ENCODE measurements at regions not wholly inside any gene's neighbourhood (a gene's known extent, or its start where the extent isn't known, plus 50 kb on each side); places are given as distances from the start of the nearest gene placed in this dataset.

DNA sequence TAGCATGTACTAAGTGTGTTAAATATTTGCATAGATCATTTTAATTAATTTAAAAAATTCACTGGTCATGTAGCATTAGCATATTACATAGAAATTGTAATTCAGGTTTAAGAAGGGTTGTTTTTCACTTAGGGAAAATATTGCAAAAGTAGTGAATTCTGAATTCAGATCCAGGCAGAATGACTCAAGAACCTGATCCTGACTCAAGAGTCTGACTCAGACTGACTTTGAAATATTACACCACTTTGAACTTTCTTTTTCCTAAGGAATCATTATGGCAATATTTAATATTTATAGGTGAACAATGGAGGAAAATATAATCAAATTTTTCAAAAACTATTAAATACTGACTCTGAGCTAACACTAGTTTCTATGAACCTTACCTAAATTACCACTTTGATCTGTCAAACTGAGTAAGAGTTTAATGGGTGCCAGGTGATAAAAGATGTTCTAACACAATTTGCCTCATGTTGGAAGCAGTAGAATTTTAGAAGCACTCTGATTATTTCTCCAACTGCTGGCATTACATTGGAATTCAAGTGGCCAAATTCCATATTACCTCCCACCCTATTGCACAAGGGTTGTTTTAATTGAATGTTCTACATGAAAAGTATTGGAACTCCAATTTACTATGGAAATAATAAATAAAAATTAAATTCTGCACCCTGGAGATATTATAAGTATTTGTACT, 261.6 kb downstream of the SLITRK1 start:
- intact Hi-C loops (cut with micrococcal nuclease): no loop called here
- Mint-ChIP-seq H3K27me3 (no peaks in the 10 kb centered on the region), H3K4me1 (ENCODE audit: low read depth) (no peaks in the 10 kb centered on the region), H3K9me3 (peaks cover 20% of the 10 kb centered on the region), H3K36me3 (ENCODE audit: low read depth) (no peaks in the 10 kb centered on the region), H3K27ac (no peak overlapping the region), H3K4me3 (no peak overlapping the region)

DNA sequence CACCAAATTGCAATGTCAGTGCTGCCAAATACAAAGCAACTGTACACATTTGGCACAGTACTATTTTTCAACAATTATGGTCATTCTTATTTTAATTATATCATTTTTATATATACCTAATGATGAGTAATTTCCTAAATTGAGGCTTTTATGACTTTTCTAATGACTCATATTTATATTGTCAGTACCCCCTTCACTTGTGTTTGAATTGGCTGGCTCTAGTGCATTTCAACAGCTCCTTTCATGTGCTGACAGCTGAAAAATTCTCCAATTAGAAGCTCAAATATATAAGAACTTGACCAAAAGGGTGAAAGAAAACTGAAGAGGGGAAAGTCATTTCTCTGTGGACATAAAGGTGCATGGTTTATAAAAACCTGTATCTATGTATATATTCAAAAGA, 263.3 kb downstream of the SLITRK1 start:
- Mint-ChIP-seq H3K36me3 (ENCODE audit: low read depth) (no peaks in the 10 kb centered on the region), H3K4me3 (no peak overlapping the region), H3K9me3 (peaks cover 34% of the 10 kb centered on the region), H3K4me1 (ENCODE audit: low read depth) (no peaks in the 10 kb centered on the region), H3K27ac (no peak overlapping the region), H3K27me3 (no peaks in the 10 kb centered on the region)
- intact Hi-C loops (cut with micrococcal nuclease): no loop called here

GRCh38 chr13:83613524-83613923, 268.8 kb downstream of the SLITRK1 start:
- Mint-ChIP-seq H3K27ac (no peak overlapping the region), H3K4me3 (no peak overlapping the region), H3K9me3 (peaks cover 53% of the 10 kb centered on the region), H3K4me1 (ENCODE audit: low read depth) (no peaks in the 10 kb centered on the region), H3K27me3 (no peaks in the 10 kb centered on the region), H3K36me3 (ENCODE audit: low read depth) (no peaks in the 10 kb centered on the region)
- intact Hi-C loops (cut with micrococcal nuclease): no loop called here

GRCh38 chr13:83601539-83601938, 280.7 kb downstream of the SLITRK1 start:
- Mint-ChIP-seq H3K4me3 (no peak overlapping the region), H3K36me3 (ENCODE audit: low read depth) (no peaks in the 10 kb centered on the region), H3K9me3 (peaks cover 38% of the 10 kb centered on the region), H3K27me3 (no peaks in the 10 kb centered on the region), H3K4me1 (ENCODE audit: low read depth) (no peaks in the 10 kb centered on the region), H3K27ac (no peak overlapping the region)
- intact Hi-C loops (cut with micrococcal nuclease): no loop called here

DNA sequence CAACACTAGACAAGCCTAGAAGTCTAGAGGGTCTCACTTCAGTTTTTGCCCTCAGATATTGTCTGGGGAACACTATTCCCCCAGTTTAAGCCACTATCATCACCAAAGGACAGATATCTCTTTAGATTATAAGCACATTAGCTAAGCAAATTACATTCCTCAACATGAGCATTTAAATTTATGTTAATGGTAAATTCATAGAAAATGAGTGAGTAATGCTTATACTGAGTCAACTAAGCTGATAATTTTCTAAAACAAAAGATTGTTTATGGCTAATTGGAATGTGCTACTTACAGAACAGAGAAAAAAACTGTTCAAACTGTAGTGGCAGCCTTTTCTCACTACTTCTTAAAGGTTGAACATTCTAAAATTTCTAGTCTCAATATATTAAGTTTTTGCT, 290.2 kb downstream of the SLITRK1 start:
- peaks cover 11% of the 10 kb centered on the region for H3K9me3 Mint-ChIP-seq
- H3K27ac Mint-ChIP-seq: no peak overlapping the region
- H3K27me3 Mint-ChIP-seq: no peaks in the 10 kb centered on the region
- no peak overlapping the region for H3K4me3 Mint-ChIP-seq
- H3K4me1 Mint-ChIP-seq (ENCODE audit: low read depth): no peaks in the 10 kb centered on the region
- intact Hi-C loops (cut with micrococcal nuclease): no loop called here
- no peaks in the 10 kb centered on the region for H3K36me3 Mint-ChIP-seq (ENCODE audit: low read depth)

DNA sequence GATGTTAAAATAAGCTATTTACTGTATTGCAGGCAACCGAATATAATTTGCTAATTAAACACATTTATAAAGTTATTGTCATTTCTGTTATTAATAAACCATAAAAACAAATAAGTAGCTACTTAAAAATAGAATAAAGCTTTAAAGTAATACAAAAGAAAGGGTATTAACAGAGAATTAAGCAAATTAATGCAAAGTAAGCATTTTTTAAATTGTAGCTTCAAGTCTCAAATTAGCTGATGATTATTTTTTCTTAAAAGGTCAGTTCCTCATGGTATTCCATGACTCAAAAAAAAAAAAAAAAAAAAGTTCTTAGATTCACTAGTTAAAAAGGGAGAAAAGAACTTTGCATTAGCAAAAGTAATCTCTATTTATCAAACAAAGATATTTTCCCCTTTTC, 292.5 kb downstream of the SLITRK1 start:
- no peak overlapping the region for H3K4me3 Mint-ChIP-seq
- H3K36me3 Mint-ChIP-seq (ENCODE audit: low read depth): no peaks in the 10 kb centered on the region
- H3K9me3 Mint-ChIP-seq: peaks cover 7% of the 10 kb centered on the region
- no peak overlapping the region for H3K27ac Mint-ChIP-seq
- no peaks in the 10 kb centered on the region for H3K4me1 Mint-ChIP-seq (ENCODE audit: low read depth)
- no peaks in the 10 kb centered on the region for H3K27me3 Mint-ChIP-seq
- intact Hi-C loops (cut with micrococcal nuclease): no loop called here

GRCh38 chr13:83577183-83577582, 305.1 kb downstream of the SLITRK1 start:
- intact Hi-C loops (cut with micrococcal nuclease): no loop called here
- no peaks in the 10 kb centered on the region for H3K27me3 Mint-ChIP-seq

GRCh38 chr13:83568019-83568418, 314.3 kb downstream of the SLITRK1 start:
- Mint-ChIP-seq H3K27me3 (no peaks in the 10 kb centered on the region), H3K4me3 (no peak overlapping the region), H3K36me3 (ENCODE audit: low read depth) (no peaks in the 10 kb centered on the region), H3K27ac (no peak overlapping the region), H3K4me1 (ENCODE audit: low read depth) (no peaks in the 10 kb centered on the region), H3K9me3 (peaks cover 28% of the 10 kb centered on the region)
- intact Hi-C loops (cut with micrococcal nuclease): no loop called here

More at GRCh38 chr13:83577183-83577582, 305.1 kb downstream of the SLITRK1 start:
- H3K4me1 Mint-ChIP-seq (ENCODE audit: low read depth): no peaks in the 10 kb centered on the region
- H3K27ac Mint-ChIP-seq: no peak overlapping the region
- H3K4me3 Mint-ChIP-seq: no peak overlapping the region
- H3K36me3 Mint-ChIP-seq (ENCODE audit: low read depth): no peaks in the 10 kb centered on the region
- H3K9me3 Mint-ChIP-seq: peaks cover 19% of the 10 kb centered on the region

DNA sequence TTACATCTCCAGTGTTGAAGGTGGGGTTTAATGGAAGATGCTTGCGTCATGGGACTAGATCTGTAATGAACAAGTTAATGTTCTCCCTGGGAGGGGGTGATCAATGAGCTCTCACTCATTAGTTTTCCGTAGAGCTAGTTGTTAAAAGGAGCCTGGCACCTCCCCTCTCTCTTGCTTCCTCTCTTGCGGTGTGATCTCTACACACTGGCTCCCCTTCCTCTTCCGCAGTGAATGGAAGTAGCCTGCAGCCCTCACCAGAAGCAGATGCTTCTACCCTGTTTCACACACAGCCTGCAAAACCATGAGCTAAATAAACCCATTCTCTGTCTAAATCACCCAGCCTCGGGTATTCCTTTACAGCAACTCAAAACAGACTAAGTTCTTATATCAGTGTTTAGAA, 318.8 kb downstream of the SLITRK1 start:
- no peaks in the 10 kb centered on the region for H3K4me1 Mint-ChIP-seq (ENCODE audit: low read depth)
- intact Hi-C loops (cut with micrococcal nuclease): no loop called here
- no peak overlapping the region for H3K4me3 Mint-ChIP-seq
- no peak overlapping the region for H3K27ac Mint-ChIP-seq
- no peaks in the 10 kb centered on the region for H3K27me3 Mint-ChIP-seq
- no peaks in the 10 kb centered on the region for H3K36me3 Mint-ChIP-seq (ENCODE audit: low read depth)
- peaks cover 11% of the 10 kb centered on the region for H3K9me3 Mint-ChIP-seq

DNA sequence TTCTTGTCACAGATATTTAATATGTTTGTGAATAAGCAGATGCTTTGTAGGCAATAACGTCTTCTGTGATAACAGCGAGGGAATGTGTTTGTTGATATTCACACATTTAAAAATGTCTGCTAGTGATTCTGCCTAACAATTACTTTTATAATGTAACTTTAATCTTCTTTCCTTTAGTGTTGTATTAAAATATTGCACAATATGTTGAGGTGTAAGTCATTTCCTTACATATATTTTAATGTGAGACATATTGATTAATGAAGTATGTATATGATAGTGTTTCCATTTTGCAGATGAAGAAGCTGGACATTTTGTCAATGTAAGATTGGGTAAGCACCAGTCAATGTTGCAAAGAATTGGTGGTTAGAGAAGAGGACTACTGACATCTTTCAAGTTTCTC, 324.4 kb downstream of the SLITRK1 start:
- H3K36me3 Mint-ChIP-seq (ENCODE audit: low read depth): no peaks in the 10 kb centered on the region
- intact Hi-C loops (cut with micrococcal nuclease): no loop called here
- peaks cover 13% of the 10 kb centered on the region for H3K9me3 Mint-ChIP-seq
- H3K4me3 Mint-ChIP-seq: no peak overlapping the region
- no peak overlapping the region for H3K27ac Mint-ChIP-seq
- no peaks in the 10 kb centered on the region for H3K4me1 Mint-ChIP-seq (ENCODE audit: low read depth)
- H3K27me3 Mint-ChIP-seq: no peaks in the 10 kb centered on the region

GRCh38 chr13:83549671-83550070, 332.6 kb downstream of the SLITRK1 start:
- H3K27me3 Mint-ChIP-seq: no peaks in the 10 kb centered on the region

GRCh38 chr13:83547043-83547442, 335.2 kb downstream of the SLITRK1 start:
- H3K27ac Mint-ChIP-seq: no peak overlapping the region
- no peak overlapping the region for H3K4me3 Mint-ChIP-seq
- H3K4me1 Mint-ChIP-seq (ENCODE audit: low read depth): no peaks in the 10 kb centered on the region
- H3K27me3 Mint-ChIP-seq: no peaks in the 10 kb centered on the region
- intact Hi-C loops (cut with micrococcal nuclease): no loop called here
- H3K36me3 Mint-ChIP-seq (ENCODE audit: low read depth): no peaks in the 10 kb centered on the region
- H3K9me3 Mint-ChIP-seq: peaks cover 24% of the 10 kb centered on the region

More at GRCh38 chr13:83549671-83550070, 332.6 kb downstream of the SLITRK1 start:
- Mint-ChIP-seq H3K27ac (no peak overlapping the region), H3K36me3 (ENCODE audit: low read depth) (no peaks in the 10 kb centered on the region), H3K4me3 (no peak overlapping the region), H3K4me1 (ENCODE audit: low read depth) (no peaks in the 10 kb centered on the region), H3K9me3 (peaks cover 8% of the 10 kb centered on the region)
- intact Hi-C loops (cut with micrococcal nuclease): no loop called here

DNA sequence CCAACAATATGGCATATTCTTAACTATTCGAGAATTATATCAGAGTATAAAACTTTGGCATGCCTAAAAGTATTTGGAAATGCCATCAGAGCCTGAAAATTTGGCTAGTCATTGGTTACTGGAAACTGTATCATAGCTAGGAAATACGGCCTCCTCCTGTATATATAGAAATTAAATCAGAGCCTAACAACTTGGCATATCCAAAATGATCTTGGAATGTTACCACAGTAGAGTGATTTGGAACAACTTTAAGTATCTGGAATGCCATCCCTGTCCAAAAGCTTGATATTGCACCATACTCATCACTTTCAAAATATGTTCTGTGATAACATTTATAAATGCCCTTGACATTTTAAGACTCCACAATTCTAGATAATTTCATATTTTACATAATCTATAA, 335.8 kb downstream of the SLITRK1 start:
- H3K27ac Mint-ChIP-seq: no peak overlapping the region
- no peaks in the 10 kb centered on the region for H3K27me3 Mint-ChIP-seq
- H3K4me1 Mint-ChIP-seq (ENCODE audit: low read depth): no peaks in the 10 kb centered on the region
- H3K9me3 Mint-ChIP-seq: peaks cover 24% of the 10 kb centered on the region
- no peaks in the 10 kb centered on the region for H3K36me3 Mint-ChIP-seq (ENCODE audit: low read depth)
- intact Hi-C loops (cut with micrococcal nuclease): no loop called here
- H3K4me3 Mint-ChIP-seq: no peak overlapping the region

DNA sequence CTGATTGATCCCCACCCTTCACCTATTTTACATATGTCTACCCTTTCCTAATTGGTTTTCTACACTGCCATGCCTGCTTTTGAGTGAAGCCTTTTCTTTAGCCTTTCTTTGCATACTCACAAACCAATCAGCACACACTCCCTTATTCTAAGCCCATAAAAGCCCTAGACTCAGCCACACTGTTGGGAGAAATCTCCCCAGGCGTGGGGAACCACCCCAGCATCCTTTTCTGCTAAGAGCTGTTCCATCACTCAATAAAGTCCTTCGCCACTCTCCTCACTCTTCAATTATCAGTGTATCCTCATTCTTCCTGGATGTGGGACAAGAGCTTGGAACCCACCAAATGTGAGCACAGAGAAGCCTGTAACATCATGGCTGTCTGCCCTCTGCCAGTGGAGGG, 343.6 kb downstream of the SLITRK1 start:
- H3K9me3 Mint-ChIP-seq: peaks cover 77% of the 10 kb centered on the region
- intact Hi-C loops (cut with micrococcal nuclease): no loop called here
- H3K27ac Mint-ChIP-seq: no peak overlapping the region
- H3K36me3 Mint-ChIP-seq (ENCODE audit: low read depth): no peaks in the 10 kb centered on the region
- no peaks in the 10 kb centered on the region for H3K4me1 Mint-ChIP-seq (ENCODE audit: low read depth)
- H3K27me3 Mint-ChIP-seq: no peaks in the 10 kb centered on the region
- H3K4me3 Mint-ChIP-seq: no peak overlapping the region

DNA sequence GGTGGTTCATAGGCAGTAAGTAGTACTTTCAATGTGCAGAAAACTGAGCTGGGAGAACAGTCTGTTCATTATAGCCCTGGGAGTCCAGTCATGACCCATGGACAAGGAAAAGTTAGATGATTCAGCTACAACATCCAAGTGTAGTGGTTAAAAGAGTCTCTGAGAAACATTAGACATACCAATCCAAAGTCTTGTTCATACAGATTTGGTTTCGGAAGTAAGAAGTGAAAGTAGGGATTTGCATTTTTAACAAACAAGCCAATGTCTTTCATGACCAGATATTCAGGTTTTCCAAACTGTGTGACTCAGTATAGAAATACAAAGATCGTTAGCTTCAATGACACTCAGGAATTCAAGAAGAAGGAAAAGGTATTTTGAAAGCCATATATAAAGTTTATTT, 345.3 kb downstream of the SLITRK1 start:
- Mint-ChIP-seq H3K4me1 (ENCODE audit: low read depth) (no peaks in the 10 kb centered on the region), H3K27ac (no peak overlapping the region), H3K27me3 (no peaks in the 10 kb centered on the region), H3K36me3 (ENCODE audit: low read depth) (no peaks in the 10 kb centered on the region), H3K9me3 (peaks cover 78% of the 10 kb centered on the region), H3K4me3 (no peak overlapping the region)
- intact Hi-C loops (cut with micrococcal nuclease): no loop called here

Measured in dendritic cell treated with granulocyte-macrophage colony-stimulating factor and Interleukin-4, amounts not matched to agents 40 ng/mL and 50 ng/mL, for 4 days (primary cell).